Suprapubic skin (tissue), 4 donors: ENCODE measurements at regions not wholly inside any gene's neighbourhood (a gene's known extent, or its start where the extent isn't known, plus 50 kb on each side); places are given as distances from the start of the nearest gene placed in this dataset.

Experiments
- EP300 ChIP-seq: sonication (generic); formaldehyde crosslinking; IDR thresholded peaks from one replicate; pipeline ENCODE4 v1.6.1; 2017; ENCODE audit warnings: antibody characterized with exemption
- POLR2A ChIP-seq, 2 donors: fragments of 450-650 bp; IDR thresholded peaks; one replicate each; pipeline ENCODE4 v1.6.1; 2017; ENCODE audit warnings: antibody characterized with exemption in 2 of 2, mild to moderate bottlenecking in 2 of 2, moderate library complexity in 2 of 2
- POLR2AphosphoS5 ChIP-seq, 3 donors: sonication (generic); formaldehyde crosslinking; IDR thresholded peaks; one replicate each; pipeline ENCODE4 v1.6.1; 2017; ENCODE audit warnings: antibody characterized with exemption in 3 of 3
- TF ChIP-seq, protein P1 (sequence below), 2 donors: fragments of 200-600 bp in 1 of 2; fragments of 450-650 bp in 1 of 2; sonication (generic) in 1 of 2; IDR thresholded peaks; one replicate each; pipeline ENCODE4 v1.5.1; 2016 to 2019; ENCODE audit warnings: antibody characterized with exemption in 2 of 2, mild to moderate bottlenecking in 1 of 2, moderate library complexity in 1 of 2

GRCh38 chr2:15829091-15829801, 111.1 kb upstream of the MYCN start:
- TF ChIP-seq, protein P1, sequence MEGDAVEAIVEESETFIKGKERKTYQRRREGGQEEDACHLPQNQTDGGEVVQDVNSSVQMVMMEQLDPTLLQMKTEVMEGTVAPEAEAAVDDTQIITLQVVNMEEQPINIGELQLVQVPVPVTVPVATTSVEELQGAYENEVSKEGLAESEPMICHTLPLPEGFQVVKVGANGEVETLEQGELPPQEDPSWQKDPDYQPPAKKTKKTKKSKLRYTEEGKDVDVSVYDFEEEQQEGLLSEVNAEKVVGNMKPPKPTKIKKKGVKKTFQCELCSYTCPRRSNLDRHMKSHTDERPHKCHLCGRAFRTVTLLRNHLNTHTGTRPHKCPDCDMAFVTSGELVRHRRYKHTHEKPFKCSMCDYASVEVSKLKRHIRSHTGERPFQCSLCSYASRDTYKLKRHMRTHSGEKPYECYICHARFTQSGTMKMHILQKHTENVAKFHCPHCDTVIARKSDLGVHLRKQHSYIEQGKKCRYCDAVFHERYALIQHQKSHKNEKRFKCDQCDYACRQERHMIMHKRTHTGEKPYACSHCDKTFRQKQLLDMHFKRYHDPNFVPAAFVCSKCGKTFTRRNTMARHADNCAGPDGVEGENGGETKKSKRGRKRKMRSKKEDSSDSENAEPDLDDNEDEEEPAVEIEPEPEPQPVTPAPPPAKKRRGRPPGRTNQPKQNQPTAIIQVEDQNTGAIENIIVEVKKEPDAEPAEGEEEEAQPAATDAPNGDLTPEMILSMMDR (IDR thresholded peaks at IDR 0.05), result no peak
- TF ChIP-seq POLR2A (IDR thresholded peaks at IDR 0.05), result no peak
- no peak for TF ChIP-seq POLR2AphosphoS5 (IDR thresholded peaks at IDR 0.05)
- TF ChIP-seq EP300, result no peak
